ENCODE measurements at regions not wholly inside any gene's neighbourhood (a gene's known extent, or its start where the extent isn't known, plus 50 kb on each side); places are given as distances from the start of the nearest gene placed in this dataset.

DNA sequence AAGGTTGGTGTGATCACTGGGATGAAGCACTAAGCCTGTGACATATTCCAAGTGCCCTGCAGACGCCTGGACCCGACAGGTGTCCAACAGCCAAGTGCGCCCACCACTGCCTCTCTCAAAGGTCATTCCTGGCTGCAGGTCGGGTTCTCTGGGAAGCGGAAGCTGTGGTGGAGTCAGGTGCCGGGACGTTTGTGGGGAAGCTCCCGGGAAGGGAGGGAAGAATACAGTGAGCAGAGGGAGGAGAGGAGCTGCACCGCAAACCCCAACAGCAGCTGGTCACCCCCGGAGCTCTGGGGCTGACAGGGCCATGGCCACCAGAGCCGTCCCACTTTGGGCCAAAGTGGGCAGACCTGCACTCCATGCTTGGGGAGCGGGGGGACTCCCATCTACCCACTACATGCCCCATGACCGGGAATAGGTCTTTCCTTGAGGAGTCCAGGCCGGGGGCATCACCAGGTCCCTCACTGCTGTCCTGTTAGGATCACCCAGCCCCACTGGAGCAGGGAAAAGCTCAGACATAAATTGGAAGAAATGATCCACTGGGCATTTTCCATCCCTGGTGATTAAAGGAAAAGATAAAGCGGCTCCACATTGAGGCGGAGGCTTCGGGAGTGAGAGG lies 84.5 kb upstream of the PPP2R2D start:
- DNase-seq (peak in 1 of 3 donors; percentile 27), ATAC-seq (no peak)
- intact Hi-C loops (cut with DNase I, micrococcal nuclease): no loop called here
- Histone ChIP-seq H3K9me3 (no peaks in the 10 kb centered on the region), H3K4me3 (no peak overlapping the region), H3K4me1 (ENCODE audit: low read depth) (no peaks in the 10 kb centered on the region), H3K36me3 (ENCODE audit: low read depth) (no peaks in the 10 kb centered on the region)
- no peak for TF ChIP-seq CTCF (IDR thresholded peaks at IDR 0.05)

- Histone ChIP-seq H3K4me3 (no peak overlapping the region), H3K36me3 (ENCODE audit: low read depth) (no peaks in the 10 kb centered on the region), H3K4me1 (ENCODE audit: low read depth) (no peaks in the 10 kb centered on the region), H3K9me3 (no peaks in the 10 kb centered on the region)
- no peak for TF ChIP-seq CTCF (IDR thresholded peaks at IDR 0.05)
- intact Hi-C loops (cut with DNase I, micrococcal nuclease): no loop called here
- peak in 1 of 3 donors; percentile 15 for DNase-seq
- no peak for ATAC-seq
These were observed 83.7 kb upstream of the PPP2R2D start for GRCh38 chr10:131816941-131817700.

GRCh38 chr10:131817866-131818509 lies 82.8 kb upstream of the PPP2R2D start:
- no peak for TF ChIP-seq CTCF (IDR thresholded peaks at IDR 0.05)
- H3K4me3 ChIP-seq: no peak overlapping the region
- peak in 1 of 3 donors; percentile 26 for DNase-seq
- no peaks in the 10 kb centered on the region for H3K4me1 ChIP-seq (ENCODE audit: low read depth)
- no peaks in the 10 kb centered on the region for H3K9me3 ChIP-seq
- no peak for ATAC-seq
- no peaks in the 10 kb centered on the region for H3K36me3 ChIP-seq (ENCODE audit: low read depth)
- intact Hi-C loops (cut with DNase I, micrococcal nuclease): no loop called here

DNA sequence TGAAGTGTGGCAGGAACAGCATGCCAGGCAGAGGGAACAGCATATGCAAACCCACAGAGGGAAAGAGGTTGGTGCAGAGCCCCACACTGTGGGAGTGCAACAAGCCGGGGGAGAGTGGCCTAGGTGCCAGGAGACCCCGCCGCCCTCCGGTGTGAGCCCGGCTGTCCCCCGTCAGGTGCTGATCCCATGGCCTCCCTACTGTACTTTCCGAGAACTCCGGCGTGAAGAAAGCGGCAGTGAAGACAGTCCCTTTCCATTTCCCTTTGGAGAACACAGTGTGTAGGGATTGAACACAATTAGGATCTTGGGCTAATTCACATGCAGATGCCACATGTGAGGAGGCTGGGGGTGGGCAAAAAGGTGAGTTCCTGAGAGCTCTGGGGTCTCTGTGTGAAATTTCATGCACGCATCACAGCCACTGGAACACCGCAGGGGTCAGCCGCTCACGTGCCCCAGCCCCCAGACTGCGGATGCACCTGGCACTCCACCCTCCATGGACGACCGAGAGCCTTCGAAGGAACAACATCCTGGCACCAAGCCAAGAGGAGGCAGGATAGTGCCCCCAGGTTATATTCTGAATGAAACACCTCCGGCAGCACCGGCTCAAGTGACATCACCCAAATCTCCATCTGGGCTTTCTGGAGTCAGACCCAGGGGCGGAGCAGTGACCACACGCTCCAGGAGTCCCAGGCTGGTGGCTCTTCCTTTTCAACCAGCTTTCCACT lies 82.1 kb upstream of the PPP2R2D start:
- H3K4me3 ChIP-seq: no peak overlapping the region
- intact Hi-C loops (cut with DNase I, micrococcal nuclease): no loop called here
- H3K9me3 ChIP-seq: no peaks in the 10 kb centered on the region
- H3K36me3 ChIP-seq (ENCODE audit: low read depth): no peaks in the 10 kb centered on the region
- ATAC-seq (no peak), DNase-seq (peak in 1 of 3 donors; percentile 9)
- no peaks in the 10 kb centered on the region for H3K4me1 ChIP-seq (ENCODE audit: low read depth)
- TF ChIP-seq CTCF (IDR thresholded peaks at IDR 0.05): no peak

- Histone ChIP-seq H3K36me3 (ENCODE audit: low read depth) (no peaks in the 10 kb centered on the region), H3K4me1 (ENCODE audit: low read depth) (no peaks in the 10 kb centered on the region), H3K4me3 (no peak overlapping the region), H3K9me3 (no peaks in the 10 kb centered on the region)
- peak in 1 of 3 donors; percentile 28 for DNase-seq
- ATAC-seq: no peak
- TF ChIP-seq CTCF (IDR thresholded peaks at IDR 0.05): no peak
- intact Hi-C loops (cut with DNase I, micrococcal nuclease): no loop called here
These were observed 81.4 kb upstream of the PPP2R2D start for GRCh38 chr10:131819241-131820072.

Data from mucosa of descending colon (tissue), 3 donors.